Spinal cord (tissue), 9 donors: ENCODE measurements at regions not wholly inside any gene's neighbourhood (a gene's known extent, or its start where the extent isn't known, plus 50 kb on each side); places are given as distances from the start of the nearest gene placed in this dataset.

Experiments used
- DNase-seq, 6 donors: peaks; one replicate each; pipeline versions ENCODE4 v3.0.0 to v3.0.0-alpha.2; 2013 to 2015; ENCODE audit warnings: low spot score in 6 of 6, low read depth in 4 of 6
- H3K27ac ChIP-seq: one replicate; pipeline ENCODE4 v1.5.1; 2013; ENCODE audit warnings: low read depth, low read length, control low read depth
- H3K27me3 ChIP-seq: one replicate; pipeline ENCODE4 v1.6.1; 2013; ENCODE audit warnings: low read length; ENCODE audit not compliant: control insufficient read depth, insufficient read depth
- H3K36me3 ChIP-seq: one replicate; pipeline ENCODE4 v1.6.1; 2013; ENCODE audit warnings: low read length; ENCODE audit not compliant: control insufficient read depth, insufficient read depth
- H3K4me1 ChIP-seq: one replicate; pipeline ENCODE4 v1.6.1; 2013; ENCODE audit warnings: low read length; ENCODE audit not compliant: control insufficient read depth, insufficient read depth
- H3K4me3 ChIP-seq: one replicate; pipeline ENCODE4 v1.5.1; 2013; ENCODE audit warnings: low read depth, low read length, control low read depth
- H3K9me3 ChIP-seq: one replicate; pipeline ENCODE4 v1.6.1; 2013; ENCODE audit warnings: low read length; ENCODE audit not compliant: control insufficient read depth, insufficient read depth
- WGBS: methylation state at CpG from one replicate; pipeline ENCODE4 v1.1.5; 2013; ENCODE audit warnings: missing lambda C conversion rate; ENCODE audit not compliant: insufficient coverage; 5-methylcytosine and 5-hydroxymethylcytosine counted together
- donor health status: healthy.

DNA sequence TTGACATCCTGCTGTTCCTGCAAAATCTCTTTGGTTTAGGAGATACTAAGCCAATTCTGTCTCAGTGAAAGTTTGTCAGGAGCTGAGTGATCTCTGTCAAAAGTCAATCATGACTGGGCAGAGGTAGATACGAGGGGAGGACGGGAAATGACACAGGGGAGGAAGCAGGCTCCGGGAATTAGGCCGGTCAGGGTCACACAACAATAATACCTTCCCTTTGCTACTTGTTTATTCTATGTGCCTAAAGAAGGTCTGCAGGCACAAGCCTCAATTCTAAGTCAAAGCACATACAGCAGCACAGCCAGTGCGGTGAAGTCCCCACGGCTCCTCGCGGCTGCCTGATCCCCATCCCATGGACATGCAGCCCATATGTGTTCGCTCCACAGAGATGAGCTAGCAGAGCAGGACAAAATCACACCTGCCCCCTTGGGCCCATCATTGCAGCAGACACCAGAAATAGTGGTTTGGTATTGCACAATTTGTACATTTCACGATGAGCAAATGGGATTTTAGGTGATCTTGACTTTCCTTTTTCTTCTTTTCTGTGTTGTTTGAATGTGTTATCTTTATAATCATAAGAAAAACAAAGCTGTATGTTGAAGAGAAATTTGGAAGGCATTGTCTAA, 141.4 kb downstream of the VAPA start:
- Histone ChIP-seq H3K27ac (no peak overlapping the region), H3K9me3 (no peaks in the 10 kb centered on the region), H3K4me3 (no peak overlapping the region), H3K27me3 (no peaks in the 10 kb centered on the region), H3K4me1 (peaks cover 36% of the 10 kb centered on the region), H3K36me3 (no peaks in the 10 kb centered on the region)
- 89% methylated on average over 8 of the region's 10 CpGs for WGBS
- no peak for DNase-seq

DNA sequence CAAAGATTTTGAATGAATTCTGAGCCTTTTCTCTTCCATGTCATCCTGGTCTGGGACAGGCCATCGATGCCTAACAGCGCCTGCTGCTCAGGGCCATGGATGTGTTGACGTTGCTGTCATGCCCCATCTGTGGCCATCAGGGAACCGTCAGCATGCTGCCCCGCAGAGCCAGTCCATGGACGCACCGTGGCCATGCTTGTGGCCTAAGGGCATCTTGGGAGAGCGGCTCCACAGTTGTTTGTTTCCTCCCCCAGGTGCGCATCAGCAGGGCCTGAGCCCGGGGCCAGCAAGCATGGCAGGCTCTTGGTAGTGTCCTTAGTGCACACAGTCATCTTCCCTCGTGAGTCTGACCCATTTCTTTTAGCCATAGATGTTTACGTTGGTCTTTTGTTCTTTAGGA, 142.7 kb downstream of the VAPA start:
- Histone ChIP-seq H3K4me1 (peaks cover 40% of the 10 kb centered on the region), H3K9me3 (no peaks in the 10 kb centered on the region), H3K27me3 (no peaks in the 10 kb centered on the region), H3K27ac (no peak overlapping the region), H3K4me3 (no peak overlapping the region), H3K36me3 (no peaks in the 10 kb centered on the region)
- 91% methylated on average over 11 of the region's 12 CpGs for WGBS
- no peak for DNase-seq

DNA sequence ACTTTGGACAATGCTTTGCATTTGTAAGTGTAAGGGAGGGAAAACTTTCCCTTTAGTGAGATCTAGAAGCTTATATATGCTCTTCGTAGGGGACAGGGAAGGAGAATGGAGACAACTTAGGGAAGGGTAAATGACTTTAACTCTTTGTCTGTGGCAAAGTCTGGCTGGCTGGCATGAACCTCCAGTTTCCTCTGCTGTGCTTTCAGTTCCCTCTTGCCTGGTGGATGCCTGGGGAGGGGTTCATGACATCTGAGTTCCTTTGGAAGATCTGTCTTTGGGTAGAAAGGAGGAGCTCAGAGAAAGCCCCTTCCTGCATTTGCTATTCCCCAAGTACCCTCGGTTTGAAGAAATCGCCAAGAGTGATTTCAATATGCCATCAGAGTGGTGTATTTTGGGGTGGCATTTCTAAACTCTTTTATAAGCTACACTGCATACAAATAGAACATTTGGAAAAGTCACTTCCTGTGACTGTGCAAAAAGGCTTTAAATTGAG, 143.6 kb downstream of the VAPA start:
- DNase-seq, result no peak
- WGBS, result 100% methylated on average over 1 of the region's 3 CpGs
- H3K4me1 ChIP-seq, result peaks cover 35% of the 10 kb centered on the region
- H3K9me3 ChIP-seq, result no peaks in the 10 kb centered on the region
- no peak overlapping the region for H3K27ac ChIP-seq
- no peak overlapping the region for H3K4me3 ChIP-seq
- no peaks in the 10 kb centered on the region for H3K36me3 ChIP-seq
- no peaks in the 10 kb centered on the region for H3K27me3 ChIP-seq

DNA sequence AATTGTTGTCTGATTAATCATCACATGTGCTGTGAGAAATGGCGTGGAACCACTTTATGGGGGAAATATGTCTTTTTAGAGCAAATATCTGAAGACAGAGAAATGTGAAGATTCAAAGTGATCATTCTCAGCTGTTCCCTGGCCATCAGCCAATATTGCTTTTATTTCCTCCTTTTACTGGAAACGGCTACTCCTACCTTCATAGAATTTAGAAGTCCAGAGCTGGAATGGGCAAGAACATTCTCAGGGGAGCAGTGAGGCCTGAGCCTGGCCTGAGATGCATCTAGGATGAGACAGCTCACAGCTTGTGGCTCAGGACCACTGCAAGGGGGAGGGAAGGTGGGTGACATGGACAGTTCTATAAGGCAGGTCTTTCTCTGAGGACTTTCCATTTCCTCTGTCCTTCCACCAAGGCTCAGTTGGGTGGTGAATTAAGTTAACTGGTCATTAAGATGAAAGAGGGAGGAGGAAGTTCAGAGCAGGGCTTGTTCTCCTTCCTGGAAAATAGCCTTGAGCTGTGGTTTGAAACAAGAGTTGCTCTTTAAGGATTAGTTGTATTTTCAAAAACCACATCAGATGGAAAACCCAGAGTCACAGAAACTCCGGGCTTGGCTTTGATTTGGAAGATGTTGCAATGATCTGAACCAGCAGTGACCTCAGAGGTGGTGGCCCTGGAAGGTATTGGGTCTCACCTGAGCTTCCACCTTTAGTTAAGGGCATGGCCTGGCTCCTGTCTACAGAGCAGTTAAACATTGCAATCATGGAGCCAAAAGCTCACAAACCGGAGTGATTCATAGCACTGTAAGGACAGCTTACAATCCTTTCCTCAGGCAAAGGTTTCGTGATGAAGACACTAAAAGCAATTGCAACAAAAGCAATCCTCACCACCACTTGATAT, 144.3 kb downstream of the VAPA start:
- DNase-seq, result peak in 1 of 6 donors; percentile 62
- Histone ChIP-seq H3K36me3 (no peaks in the 10 kb centered on the region), H3K9me3 (no peaks in the 10 kb centered on the region), H3K4me3 (no peak overlapping the region), H3K4me1 (peaks cover 32% of the 10 kb centered on the region), H3K27me3 (no peaks in the 10 kb centered on the region), H3K27ac (peak overlapping the region; percentile 10)
- 100% methylated on average over 3 of the region's 5 CpGs for WGBS

DNA sequence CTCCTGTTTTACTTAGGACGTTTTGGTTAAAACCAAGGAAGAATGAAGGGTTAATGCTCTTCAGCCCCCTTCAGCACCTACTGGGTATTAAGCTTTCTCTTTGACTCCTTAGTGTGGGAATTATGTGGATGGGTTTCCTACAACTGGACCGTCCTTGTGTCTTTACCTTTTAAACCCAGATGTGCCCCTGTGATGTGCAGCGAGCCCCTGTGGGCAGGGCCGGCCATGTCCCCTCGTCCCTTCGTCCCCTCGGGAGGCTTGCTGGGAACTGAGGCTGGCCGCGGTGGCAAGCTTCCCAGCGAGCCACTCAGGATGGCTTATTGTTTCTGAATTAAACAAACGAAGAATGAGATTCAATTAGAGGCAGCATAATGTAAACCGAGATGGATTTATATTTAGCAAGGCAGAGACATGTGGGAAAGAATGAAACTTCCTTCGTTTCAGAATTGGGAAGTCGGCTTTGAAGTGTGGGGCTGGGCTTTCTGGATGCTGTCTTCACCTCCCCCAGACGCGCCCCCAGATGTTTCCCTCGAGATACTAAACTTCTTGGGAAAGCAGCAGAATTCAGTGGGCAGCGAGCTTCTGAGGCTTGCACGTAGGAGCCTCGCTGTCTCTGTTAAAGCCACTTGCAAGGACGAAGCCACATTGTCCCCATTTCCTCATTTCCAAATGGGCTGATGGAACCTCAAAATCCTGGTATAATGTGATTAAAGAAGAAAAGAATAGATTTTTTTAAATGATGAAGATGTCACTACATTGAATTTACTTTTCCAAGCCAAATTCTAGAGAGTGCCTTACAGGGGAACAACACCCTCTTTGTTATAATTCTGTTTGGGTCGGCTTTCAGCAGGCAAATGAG, 146.0 kb downstream of the VAPA start:
- peaks cover 32% of the 10 kb centered on the region for H3K4me1 ChIP-seq
- no peaks in the 10 kb centered on the region for H3K27me3 ChIP-seq
- 32% methylated on average over 16 of the region's 22 CpGs for WGBS
- H3K27ac ChIP-seq, result peak overlapping the region; percentile 70
- no peak overlapping the region for H3K4me3 ChIP-seq
- H3K36me3 ChIP-seq, result no peaks in the 10 kb centered on the region
- DNase-seq, result peak in 1 of 6 donors; percentile 44
- no peaks in the 10 kb centered on the region for H3K9me3 ChIP-seq

DNA sequence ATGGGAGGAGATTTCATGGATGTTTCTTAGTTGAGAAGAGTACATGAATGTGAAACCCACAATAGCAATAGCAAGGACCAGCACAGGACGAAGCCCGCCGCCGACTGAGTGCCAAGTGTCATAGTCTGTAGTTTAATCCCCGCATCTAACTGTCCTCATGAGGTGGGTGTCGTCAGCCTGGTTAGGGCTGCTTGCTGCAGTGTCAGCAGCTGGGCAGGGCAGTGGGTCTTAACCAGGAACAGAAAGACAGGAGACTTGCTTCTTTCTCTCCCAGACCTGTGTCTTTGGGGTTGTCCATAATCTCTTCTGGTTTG, 146.6 kb downstream of the VAPA start:
- H3K36me3 ChIP-seq, result no peaks in the 10 kb centered on the region
- peak in 1 of 6 donors; percentile 51 for DNase-seq
- H3K27ac ChIP-seq, result peak overlapping the region; percentile 70
- H3K9me3 ChIP-seq, result no peaks in the 10 kb centered on the region
- 36% methylated on average over 6 of the region's 6 CpGs for WGBS
- peaks cover 28% of the 10 kb centered on the region for H3K4me1 ChIP-seq
- H3K4me3 ChIP-seq, result no peak overlapping the region
- no peaks in the 10 kb centered on the region for H3K27me3 ChIP-seq

DNA sequence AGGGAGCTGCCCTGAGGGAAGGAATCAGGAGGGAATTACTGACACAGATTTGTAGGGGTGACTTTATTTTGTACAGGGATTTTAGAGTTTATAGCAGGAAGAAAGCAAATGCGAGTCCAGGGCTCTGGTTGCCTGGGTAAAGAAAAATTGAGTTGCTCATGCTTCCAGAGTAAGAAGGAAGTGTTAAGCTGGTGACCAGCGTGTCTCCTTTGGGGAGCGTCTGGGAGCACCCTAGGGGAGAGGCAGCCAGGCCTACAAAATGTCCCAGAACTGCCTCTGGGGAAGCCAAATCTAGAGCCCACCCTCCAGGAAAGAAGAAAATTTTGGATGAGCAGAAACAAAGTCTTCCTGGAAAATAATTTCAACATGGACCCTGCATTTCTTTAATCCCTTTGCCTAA, 147.0 kb downstream of the VAPA start:
- no peaks in the 10 kb centered on the region for H3K27me3 ChIP-seq
- H3K9me3 ChIP-seq, result no peaks in the 10 kb centered on the region
- no peak for DNase-seq
- H3K36me3 ChIP-seq, result no peaks in the 10 kb centered on the region
- H3K4me3 ChIP-seq, result no peak overlapping the region
- peak overlapping the region; percentile 70 for H3K27ac ChIP-seq
- 74% methylated on average over 3 of the region's 3 CpGs for WGBS
- H3K4me1 ChIP-seq, result peaks cover 28% of the 10 kb centered on the region

DNA sequence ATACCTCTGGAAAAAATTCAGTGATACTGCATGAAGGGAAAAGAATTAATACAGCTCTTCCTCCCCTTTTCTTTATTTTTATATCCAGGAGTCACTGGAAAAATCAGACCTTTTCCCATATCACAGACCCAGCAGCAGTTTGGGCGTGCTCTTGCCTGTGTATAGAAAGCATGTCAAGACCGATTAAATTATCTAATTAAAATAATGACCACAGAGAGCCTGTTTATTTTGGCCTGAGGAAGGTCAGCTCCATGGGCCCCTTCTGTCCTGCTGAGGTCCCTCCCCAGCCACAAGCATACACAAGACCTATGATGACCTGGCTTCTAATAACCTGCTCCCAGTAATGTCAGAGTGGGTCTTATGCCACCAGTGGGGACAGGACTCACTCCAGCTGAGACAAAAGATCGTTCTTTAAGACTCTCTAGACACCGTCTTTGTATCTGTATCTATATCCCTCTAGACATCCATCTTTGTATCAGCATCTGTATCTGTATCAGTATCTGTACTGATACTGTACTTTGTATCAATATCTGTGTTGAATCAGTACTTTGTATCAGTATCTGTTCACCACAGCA, 147.8 kb downstream of the VAPA start:
- H3K36me3 ChIP-seq, result no peaks in the 10 kb centered on the region
- no peaks in the 10 kb centered on the region for H3K9me3 ChIP-seq
- no peak for DNase-seq
- no peak overlapping the region for H3K27ac ChIP-seq
- H3K27me3 ChIP-seq, result no peaks in the 10 kb centered on the region
- no CpG with 5 or more reads among the region's 4 CpGs for whole genome bisulfite sequencing
- H3K4me1 ChIP-seq, result peaks cover 25% of the 10 kb centered on the region
- H3K4me3 ChIP-seq, result no peak overlapping the region
